ENCODE measurements at regions not wholly inside any gene's neighbourhood (a gene's known extent, or its start where the extent isn't known, plus 50 kb on each side); places are given as distances from the start of the nearest gene placed in this dataset.

DNA sequence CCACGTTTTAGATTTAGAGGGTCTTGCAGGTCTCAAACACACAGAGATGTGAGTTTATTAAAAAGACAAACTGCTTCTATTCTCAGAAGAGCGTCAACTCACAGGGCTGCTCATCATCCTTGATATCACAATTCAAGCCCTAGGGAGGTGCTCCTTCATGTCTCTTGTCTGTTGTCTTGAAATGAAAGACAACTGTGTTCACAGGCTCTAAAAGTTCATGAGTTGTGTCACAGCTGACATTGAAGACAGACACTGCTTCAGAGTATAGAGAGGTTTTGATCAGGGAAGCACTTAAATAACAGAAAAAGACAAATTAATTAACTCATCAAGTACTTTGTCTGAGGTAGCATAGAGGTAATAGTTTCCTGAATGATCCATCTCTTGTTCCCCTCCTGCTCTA lies 1917.6 kb upstream of the WWC1 start:
- Histone ChIP-seq H4K20me1 (ENCODE audit: insufficient read depth, low read length) (no peaks in the 10 kb centered on the region), H3K27ac (ENCODE audit: low read depth, low read length, poor library complexity, severe bottlenecking) (no peak overlapping the region), H3K4me1 (ENCODE audit: insufficient read depth, low read length, poor library complexity, severe bottlenecking) (no peaks in the 10 kb centered on the region), H3K79me2 (ENCODE audit: insufficient read depth, low read depth, low read length) (no peaks in the 10 kb centered on the region), H3K36me3 (ENCODE audit: insufficient read depth, low read length) (no peaks in the 10 kb centered on the region), H3K9me3 (ENCODE audit: low read length) (0 out of 2 replicates have a peak, but pooled peaks cover 5% of the 10 kb centered on the region), H3K9me2 (ENCODE audit: insufficient read depth, low read length) (no peaks in the 10 kb centered on the region), H3K4me2 (ENCODE audit: low read length) (no peak overlapping the region), H3K4me3 (ENCODE audit: low read depth, low read length, poor library complexity, severe bottlenecking) (no peak overlapping the region), H2AFZ (ENCODE audit: low read length) (no peak overlapping the region)
- ChIA-PET CTCF (ENCODE audit: unreplicated experiment) (no interaction called here), POLR2A (no interaction called here)
- no TSS peak for BruUV-seq (replicated peaks)
- DNase-seq (ENCODE audit: low spot score) = no peak
- intact Hi-C loops (cut with micrococcal nuclease; ENCODE audit: unreplicated experiment) = no loop called here
- TF ChIP-seq CTCF (conservative IDR thresholded peaks at IDR 0.05; ENCODE audit: low read length) (no peak), EZH2phosphoT487 (IDR thresholded peaks at IDR 0.05; ENCODE audit: borderline replicate concordance, low read depth, low read length) (no peak)

DNA sequence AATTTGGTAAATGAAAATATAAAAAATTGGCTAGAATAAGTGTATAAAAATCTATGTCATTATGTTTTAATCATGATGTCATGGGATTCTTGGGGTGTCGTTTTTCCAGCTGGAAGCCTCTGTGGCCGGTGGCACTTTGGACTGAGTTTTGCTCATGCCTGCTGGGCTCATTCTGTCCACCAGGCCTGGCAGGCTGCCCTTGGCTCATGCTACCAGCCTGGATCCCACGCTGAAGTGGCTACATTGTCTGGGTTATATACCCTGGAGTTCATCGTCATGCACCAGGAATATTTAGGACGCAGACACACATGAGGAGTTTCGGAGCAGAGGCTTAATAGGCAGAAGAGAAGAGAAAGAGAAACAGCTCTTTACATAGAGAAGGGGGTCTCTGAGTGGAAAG lies 1913.7 kb upstream of the WWC1 start:
- ChIA-PET CTCF (ENCODE audit: unreplicated experiment) (no interaction called here), POLR2A (interaction anchor here (1.5 kb wide), 1 partner anchor 13 kb away, joined by 3 read pairs; no protein-coding TSS in a partner anchor)
- TF ChIP-seq EZH2phosphoT487 (IDR thresholded peaks at IDR 0.05; ENCODE audit: borderline replicate concordance, low read depth, low read length) = no peak
- Histone ChIP-seq H3K4me1 (ENCODE audit: insufficient read depth, low read length, poor library complexity, severe bottlenecking) (no peaks in the 10 kb centered on the region), H3K4me2 (ENCODE audit: low read length) (no peak overlapping the region), H4K20me1 (ENCODE audit: insufficient read depth, low read length) (no peaks in the 10 kb centered on the region), H3K9me2 (ENCODE audit: insufficient read depth, low read length) (no peaks in the 10 kb centered on the region), H3K9me3 (ENCODE audit: low read length) (0 out of 2 replicates have a peak, but pooled peaks cover 5% of the 10 kb centered on the region), H2AFZ (ENCODE audit: low read length) (no peak overlapping the region), H3K4me3 (ENCODE audit: low read depth, low read length, poor library complexity, severe bottlenecking) (no peak overlapping the region), H3K79me2 (ENCODE audit: insufficient read depth, low read depth, low read length) (no peaks in the 10 kb centered on the region), H3K36me3 (ENCODE audit: insufficient read depth, low read length) (no peaks in the 10 kb centered on the region), H3K27ac (ENCODE audit: low read depth, low read length, poor library complexity, severe bottlenecking) (no peak overlapping the region)
- no TSS peak for BruUV-seq (replicated peaks)
- no peak for DNase-seq (ENCODE audit: low spot score)
- intact Hi-C loops (cut with micrococcal nuclease; ENCODE audit: unreplicated experiment) = no loop called here

- Histone ChIP-seq H3K79me2 (ENCODE audit: insufficient read depth, low read depth, low read length) (no peaks in the 10 kb centered on the region), H2AFZ (ENCODE audit: low read length) (no peak overlapping the region), H3K9me3 (ENCODE audit: low read length) (0 out of 2 replicates have a peak, but pooled peaks cover 5% of the 10 kb centered on the region), H4K20me1 (ENCODE audit: insufficient read depth, low read length) (no peaks in the 10 kb centered on the region), H3K4me3 (ENCODE audit: low read depth, low read length, poor library complexity, severe bottlenecking) (no peak overlapping the region), H3K4me2 (ENCODE audit: low read length) (no peak overlapping the region), H3K9me2 (ENCODE audit: insufficient read depth, low read length) (no peaks in the 10 kb centered on the region), H3K4me1 (ENCODE audit: insufficient read depth, low read length, poor library complexity, severe bottlenecking) (no peaks in the 10 kb centered on the region), H3K36me3 (ENCODE audit: insufficient read depth, low read length) (no peaks in the 10 kb centered on the region), H3K27ac (ENCODE audit: low read depth, low read length, poor library complexity, severe bottlenecking) (no peak overlapping the region)
- BruUV-seq (replicated peaks) = no TSS peak
- no peak for DNase-seq (ENCODE audit: low spot score)
- intact Hi-C loops (cut with micrococcal nuclease; ENCODE audit: unreplicated experiment) = no loop called here
- POLR2A ChIA-PET = no interaction called here
- no peak for TF ChIP-seq EZH2phosphoT487 (IDR thresholded peaks at IDR 0.05; ENCODE audit: borderline replicate concordance, low read depth, low read length)
- no peak for TF ChIP-seq CTCF (conservative IDR thresholded peaks at IDR 0.05; ENCODE audit: low read length)
- CTCF ChIA-PET (ENCODE audit: unreplicated experiment) = no interaction called here
Measured at GRCh38 chr5:166379517-166379916, 1911.9 kb upstream of the WWC1 start.
